Stimulated activated CD8-positive, alpha-beta memory T cell treated with anti-CD3 and anti-CD28 coated beads, Interleukin-7, amount 100 ng/mL, for 4 hours (primary cell): ENCODE measurements at regions not wholly inside any gene's neighbourhood (a gene's known extent, or its start where the extent isn't known, plus 50 kb on each side); places are given as distances from the start of the nearest gene placed in this dataset.
"Not testable (repeated sequence)": the region's sequence is repeated elsewhere in the genome, so short reads cannot be mapped to it uniquely, and the experiment has no call there.

ENCODE experiments used
- DNase-seq, 2 donors: peaks; one replicate each; pipeline ENCODE4 v3.0.0-alpha.2; 2020; ENCODE audit warnings: low read depth in 2 of 2

DNA sequence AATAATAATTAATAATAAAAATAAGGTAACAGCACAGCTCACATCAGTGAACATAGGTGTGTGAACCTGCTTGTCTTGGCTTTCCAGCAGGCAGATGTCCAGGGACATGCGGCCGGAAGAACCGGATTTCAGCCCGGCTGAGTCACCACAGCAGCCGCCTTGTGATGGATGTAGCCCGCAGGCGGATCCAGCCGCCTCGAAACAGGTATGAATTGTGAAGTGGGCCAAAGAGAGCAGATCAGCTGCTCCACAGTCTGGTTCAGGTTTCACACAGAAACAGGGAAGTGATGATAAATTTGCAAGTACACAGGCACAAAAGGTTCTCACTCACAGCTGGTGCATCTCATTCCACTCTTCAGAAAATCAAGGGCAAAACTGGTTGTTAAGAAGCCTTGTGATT, 55.1 kb downstream of the ID4 start:
- no peak for DNase-seq

DNA sequence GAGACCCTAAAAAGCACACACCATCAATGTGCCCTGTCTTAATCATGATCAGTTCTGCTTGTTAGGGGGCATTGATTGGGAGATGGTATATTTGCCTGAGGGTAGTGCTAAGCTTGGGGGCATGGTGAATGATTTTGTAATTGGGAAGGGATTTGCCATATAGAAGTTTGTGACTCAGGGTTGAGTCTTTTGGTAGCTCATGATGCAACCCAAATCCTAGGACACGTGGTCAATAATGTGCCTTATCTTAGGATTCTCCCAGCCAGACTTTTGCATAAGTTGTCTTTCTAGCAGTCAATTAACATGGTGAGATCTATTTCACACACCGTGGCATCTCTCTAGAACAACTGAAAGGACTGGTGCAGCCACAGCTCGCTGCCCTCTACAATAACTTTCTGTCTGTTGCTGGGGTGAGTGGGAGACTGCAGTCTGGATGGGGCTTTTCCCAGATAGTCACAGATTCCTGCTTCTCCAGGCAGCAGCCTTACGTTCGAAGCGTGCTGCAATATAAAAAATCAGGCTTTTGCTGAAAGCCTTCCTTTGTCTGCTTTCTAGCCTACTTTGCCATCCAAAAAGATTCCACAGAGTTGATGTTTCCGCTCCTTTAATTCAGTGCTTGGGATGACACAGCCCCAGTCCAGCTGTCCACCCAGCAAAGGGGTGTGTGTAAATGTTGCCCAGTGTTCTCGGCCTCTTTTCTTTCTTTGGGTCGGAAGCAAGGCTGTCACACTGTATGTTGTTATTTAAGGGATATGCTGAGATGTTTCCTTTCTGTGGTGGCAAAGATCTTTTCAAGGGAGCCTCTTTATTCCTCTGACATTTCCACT, 58.9 kb downstream of the ID4 start:
- DNase-seq, result no peak

DNA sequence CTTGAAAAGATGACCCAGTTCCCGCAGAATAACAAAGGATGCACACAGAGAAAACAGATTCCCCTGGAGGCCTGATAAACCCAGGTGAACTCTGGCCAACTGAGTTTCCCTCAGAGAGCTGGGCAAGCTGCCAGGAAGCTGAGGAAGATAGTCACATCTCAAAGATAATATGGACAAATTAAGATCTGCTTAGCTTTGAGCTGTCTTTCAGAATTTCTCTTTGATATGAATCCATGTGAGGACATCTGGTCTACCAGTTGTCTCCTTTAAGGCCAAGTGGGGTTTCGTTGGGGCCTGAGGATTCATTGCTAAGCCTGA, 59.5 kb downstream of the ID4 start:
- DNase-seq, result no peak

DNA sequence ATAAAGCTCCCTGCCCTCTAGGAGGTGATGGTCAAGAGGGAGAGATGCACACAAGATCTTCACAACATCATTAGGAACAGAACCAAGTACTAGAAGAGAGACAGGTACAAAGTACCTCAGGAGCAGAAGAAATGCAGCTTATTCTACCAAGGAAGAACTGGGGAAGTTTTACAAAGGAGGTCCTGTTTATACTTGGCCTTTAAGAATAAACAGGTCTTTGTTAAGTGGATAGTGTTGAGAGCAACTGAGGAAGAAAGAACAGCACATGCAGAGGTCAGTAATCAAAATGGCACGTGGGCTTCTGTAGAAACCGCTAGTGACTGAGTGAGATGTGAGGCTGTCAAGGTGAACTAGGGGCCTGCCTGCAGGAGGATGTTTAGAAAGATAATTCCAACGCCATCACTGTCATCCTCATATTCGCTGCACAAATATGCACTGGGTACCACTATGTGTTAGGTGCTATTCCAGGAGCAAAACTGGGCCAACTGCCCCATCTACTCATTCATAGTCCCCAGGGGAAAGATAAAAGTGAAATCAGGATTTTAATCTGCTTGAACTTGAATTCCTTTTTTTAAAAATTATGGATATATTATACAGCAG, 61.1 kb downstream of the ID4 start:
- DNase-seq, result no peak

DNA sequence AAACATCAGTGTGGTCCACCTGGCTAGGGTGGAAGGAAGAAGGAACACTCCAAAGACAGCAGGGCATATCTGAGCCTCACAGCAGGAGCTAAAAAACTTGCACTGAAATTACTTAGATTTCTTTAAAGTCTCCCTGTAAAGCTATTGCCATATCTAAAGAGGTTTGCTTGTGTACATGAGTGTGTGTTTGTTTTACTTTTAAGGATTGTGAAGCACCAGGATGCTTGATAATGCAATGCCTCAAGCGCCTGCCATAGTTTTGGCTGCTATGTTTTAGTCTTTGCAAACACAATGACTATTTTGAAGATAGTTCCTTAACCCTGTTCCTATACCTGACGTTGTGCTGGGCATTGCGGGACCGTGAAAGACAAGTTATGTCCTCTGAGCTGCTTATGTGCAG, 65.0 kb downstream of the ID4 start:
- no peak for DNase-seq

DNA sequence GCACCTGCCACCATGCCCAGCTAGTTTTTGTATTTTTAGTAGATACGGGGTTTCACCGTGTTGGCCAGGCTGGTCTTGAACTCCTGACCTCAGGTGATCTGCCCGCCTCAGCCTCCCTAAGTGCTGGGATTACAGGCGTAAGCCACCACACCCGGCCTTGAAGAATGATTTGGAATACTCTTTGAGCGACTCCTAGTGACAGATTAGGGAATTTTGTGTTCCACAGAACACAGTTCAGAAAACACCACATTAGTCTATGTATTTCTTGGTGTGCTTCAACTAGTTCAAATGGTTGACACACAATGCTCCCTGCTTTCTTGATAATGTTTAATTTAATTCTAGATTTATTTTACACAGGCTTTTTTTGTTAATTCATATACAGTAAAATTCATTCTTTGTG, 67.2 kb downstream of the ID4 start:
- DNase-seq, result not testable (repeated sequence)

DNA sequence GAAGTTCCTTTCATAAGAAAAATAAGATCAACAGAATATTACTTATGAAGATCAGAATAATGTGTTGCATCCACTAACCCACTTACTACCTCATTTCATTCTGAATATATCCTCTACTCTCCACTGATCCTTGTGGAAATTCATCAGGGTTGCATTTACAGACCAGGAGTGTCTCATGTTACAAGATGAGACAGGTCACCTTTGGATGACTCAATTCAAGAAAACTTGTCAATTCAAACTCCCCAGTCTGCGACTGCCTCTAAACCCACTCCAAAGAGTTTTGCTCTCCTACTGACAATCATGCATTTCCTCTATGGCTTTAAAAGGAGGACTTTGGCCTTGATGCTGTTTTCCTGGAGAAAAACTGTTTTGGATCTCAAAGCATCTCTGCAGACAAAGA, 68.4 kb downstream of the ID4 start:
- DNase-seq, result no peak

DNA sequence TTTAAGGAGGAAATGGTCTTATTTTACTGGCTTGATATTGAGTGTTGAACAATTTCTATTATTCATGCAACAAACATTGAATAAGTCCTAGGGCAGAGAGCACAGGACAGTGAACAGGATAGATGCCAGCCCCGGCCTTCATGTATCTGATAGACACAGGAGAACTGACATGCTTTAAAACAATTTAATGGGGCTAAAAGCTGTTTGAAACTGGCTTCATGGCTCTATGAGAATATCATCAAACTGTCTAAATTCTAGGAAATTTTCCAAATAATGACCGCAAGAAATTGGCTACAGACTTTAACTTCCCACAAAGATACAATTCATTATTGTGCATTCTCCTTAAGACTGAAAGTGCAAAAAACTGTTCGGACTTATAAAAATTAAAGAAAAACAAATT, 69.0 kb downstream of the ID4 start:
- no peak for DNase-seq

DNA sequence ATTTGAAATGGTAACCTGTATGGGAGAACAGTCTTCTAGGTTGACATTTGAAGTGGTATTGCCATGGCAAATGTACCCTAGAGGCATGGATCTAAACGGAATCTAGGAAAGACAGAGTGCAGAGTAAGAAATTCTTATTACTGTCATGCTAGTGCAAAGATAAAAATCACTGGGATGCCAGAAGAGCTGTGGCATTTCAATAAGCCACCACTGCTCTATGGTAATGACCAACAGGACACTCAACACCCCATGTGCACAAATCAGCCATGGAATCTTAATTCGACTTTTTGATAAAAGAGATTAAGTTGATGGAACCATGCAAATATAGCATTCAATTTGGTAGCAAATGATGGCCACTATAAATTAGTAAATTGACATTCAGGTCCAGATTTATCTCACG, 74.1 kb downstream of the ID4 start:
- DNase-seq, result no peak

DNA sequence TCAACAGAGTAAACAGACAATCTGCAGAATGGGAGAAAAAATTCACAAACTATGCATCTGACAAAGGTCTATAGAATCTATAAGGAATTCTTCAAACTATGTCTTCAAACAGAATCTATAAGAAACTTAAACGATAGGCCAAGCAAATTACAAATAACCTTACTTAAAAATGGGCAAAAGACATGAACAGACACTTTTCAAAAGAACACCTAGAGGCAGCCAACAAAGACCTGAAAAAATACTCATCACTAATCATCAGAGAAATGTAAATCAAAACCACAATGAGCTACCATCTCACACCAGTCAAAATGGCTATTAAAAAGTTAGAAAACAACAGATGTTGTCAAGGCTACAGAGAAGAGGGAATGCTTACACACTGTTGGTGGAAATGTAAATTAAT, 81.3 kb downstream of the ID4 start:
- DNase-seq, result no peak

DNA sequence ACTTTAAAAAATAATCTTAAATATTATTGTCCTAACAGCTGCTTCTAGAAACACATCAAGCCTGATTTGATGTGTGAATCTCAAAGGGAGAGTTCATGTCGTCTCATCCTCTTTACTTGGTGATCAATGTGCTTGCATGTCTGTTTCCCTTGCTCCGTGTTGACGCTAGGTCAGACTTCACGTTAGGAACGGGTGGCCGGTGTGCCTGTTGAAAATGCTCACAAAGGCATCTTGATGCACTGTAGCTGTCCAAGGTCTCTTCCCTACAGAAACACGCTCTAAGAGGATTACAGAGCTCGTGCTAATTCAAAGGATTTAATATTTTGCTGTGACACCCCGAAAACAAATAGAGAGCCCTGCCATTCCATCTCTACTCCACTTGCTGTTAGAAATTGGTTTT, 84.6 kb downstream of the ID4 start:
- DNase-seq, result no peak

DNA sequence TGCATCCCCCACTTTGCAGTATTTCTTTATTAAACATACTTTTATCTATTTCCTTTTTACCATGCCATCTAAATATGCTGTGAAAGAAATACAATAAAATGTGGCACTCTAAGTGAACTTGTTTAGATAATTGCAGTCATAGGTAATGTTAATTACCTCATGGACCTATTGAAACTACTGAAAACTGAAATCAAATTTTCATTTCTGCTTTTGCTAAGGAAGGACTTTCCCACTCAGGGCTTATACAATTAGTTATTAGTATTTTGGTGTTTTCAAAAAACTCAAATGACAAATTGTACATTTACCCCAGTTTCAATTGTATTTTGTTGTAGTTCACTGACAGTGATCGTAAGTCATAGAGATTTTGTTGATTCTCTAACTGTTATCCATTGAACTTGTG, 88.4 kb downstream of the ID4 start:
- no peak for DNase-seq

DNA sequence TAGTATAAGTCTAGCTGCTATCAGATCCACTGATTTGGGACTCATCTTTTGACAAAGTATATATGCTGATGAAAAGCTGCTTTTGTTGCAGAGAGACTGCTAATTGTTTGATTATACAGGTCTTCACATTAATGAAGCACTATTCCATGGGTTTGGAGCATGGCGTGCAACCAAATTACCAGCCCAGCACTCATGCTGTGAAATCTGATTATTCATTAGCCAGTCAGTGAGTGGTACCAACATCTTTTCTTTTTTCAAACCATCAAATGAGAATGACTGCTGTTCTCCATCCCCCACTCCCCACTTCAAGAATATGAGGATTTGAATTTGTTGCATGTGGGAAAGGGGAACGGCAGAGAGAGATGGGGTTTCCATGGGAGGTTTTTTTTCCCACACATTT, 91.3 kb downstream of the ID4 start:
- DNase-seq, result no peak

DNA sequence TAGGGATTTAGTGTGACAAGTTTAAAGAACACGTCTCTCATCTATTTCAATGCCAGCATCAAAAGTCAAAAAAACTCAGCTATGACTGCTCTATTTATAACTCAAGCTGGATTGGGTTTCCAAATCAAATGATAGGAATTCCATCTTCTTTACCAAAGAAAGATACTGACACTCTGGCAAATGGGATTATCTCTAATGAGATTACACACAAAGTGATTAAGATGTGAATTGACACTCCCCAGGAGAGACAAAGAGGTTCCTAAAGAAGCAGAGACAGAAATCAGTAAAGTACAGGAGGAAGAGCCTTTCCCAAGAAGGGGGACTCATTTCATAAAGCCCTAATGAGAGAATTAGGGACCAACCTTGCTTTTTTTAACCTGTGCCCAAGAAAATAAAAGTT, 92.1 kb downstream of the ID4 start:
- no peak for DNase-seq

DNA sequence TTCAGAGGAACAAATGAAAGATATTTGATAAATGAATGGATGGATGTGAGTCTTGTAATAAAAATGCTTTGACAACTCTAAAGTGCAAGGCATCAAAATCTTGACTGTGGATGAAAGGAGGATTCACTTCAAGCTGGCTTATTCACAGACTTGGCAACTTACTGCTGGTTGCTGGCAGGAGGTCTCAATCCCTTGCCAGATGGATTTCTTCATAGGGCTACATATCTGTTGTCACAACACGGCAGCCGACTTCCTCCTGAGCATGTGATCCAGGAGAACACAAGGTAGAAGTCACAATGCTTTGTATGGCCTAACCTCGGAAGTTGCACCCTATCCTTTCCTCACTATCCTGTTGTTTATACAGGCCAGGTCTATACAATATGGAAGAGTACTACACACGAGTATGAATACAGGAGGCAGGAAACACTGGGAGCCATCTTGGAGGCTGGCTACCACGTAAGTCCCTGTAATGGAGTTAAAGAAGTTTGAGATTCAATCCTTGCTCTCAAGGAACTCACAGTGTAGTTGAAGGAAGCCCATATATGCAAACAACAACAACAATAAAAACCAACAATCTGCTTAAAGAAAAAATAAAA, 97.9 kb downstream of the ID4 start:
- DNase-seq, result no peak

DNA sequence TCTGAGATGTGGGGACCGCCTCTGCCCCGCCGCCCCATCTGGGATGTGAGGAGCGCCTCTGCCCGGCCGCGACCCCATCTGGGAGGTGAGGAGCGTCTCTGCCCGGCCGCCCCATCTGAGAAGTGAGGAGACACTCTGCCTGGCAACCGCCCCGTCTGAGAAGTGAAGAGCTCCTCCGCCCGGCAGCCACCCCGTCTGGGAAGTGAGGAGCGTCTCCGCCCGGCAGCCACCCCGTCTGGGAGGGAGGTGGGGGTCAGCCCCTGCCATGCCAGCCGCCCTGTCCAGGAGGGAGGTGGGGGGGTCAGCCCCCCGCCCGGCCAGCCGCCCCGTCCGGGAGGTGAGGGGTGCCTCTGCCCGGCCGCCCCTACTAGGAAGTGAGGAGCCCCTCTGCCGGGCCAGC, 102.2 kb downstream of the ID4 start:
- not testable (repeated sequence) for DNase-seq

DNA sequence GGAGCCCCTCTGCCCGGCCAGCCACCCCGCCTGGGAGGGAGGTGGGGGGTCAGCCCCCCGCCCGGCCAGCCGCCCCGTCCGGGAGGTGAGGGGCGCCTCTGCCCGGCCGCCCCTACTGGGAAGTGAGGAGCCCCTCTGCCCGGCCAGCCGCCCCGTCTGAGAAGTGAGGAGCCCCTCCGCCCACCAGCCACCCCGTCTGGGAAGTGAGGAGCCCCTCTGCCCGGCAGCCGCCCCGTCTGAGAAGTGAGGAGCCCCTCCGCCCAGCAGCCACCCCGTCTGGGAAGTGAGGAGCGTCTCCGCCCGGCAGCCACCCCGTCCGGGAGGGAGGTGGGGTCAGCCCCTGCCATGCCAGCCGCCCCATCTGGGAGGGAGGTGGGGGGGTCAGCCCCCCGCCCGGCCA, 102.8 kb downstream of the ID4 start:
- DNase-seq, result not testable (repeated sequence)

DNA sequence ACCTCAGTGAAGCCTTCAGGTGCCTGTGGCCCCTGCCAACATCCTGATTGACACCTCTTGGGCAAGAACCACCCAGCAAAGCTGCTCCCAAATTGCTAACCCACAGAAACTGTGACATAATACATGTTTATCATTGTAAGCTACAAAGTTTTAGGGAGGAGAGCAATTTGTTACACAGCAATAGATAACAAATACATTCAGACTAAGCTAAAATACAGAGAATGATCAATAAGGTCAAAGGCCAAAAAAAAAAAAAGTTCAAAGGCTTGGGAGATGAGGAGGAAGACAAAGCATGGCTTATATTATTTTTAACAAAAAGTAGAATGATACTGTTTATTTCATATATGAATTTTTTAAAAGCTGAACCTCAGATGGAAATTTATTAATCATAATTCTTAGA, 105.9 kb downstream of the ID4 start:
- DNase-seq, result no peak

DNA sequence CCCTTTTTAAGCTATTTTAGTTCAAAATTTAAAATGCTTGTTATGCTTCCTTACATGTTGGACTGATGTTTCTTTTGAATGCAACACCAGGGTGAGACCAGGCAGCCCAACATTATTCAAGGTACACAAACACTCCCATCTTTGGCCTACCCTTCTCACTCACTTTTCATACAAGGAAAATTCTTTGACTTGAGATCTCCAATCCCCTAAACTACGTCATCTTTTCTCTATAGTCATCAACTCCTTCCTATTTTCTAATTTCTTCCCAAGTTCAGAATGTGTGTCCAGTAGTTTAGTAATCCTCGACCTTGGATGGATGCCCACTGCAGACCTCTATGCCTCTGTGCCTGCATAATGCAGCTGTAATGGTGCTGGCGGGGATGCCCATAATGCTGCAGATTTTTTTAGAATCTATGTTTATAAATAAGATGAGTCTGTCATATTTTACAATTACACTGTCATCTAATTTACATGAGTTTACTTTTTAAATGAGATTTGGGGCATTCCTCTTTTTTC, 108.7 kb downstream of the ID4 start:
- no peak for DNase-seq

DNA sequence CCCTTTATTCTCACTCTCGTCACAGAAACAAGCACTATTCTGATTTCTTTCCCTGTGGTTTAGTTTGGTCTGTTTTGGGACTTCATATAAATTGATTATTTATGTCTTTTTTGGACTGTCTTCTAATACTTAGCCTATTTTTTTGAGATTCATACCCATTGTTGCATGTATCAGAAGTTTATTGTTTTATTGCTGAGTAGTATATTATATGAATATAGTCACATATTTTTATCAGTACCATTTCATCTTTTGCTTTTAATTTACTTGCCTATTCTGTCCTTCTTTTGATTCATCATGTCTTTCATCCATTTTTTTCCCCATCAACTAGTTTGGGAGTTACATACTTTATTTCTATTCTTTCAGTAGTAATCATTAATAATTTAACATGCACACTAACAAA, 112.0 kb downstream of the ID4 start:
- DNase-seq, result no peak

DNA sequence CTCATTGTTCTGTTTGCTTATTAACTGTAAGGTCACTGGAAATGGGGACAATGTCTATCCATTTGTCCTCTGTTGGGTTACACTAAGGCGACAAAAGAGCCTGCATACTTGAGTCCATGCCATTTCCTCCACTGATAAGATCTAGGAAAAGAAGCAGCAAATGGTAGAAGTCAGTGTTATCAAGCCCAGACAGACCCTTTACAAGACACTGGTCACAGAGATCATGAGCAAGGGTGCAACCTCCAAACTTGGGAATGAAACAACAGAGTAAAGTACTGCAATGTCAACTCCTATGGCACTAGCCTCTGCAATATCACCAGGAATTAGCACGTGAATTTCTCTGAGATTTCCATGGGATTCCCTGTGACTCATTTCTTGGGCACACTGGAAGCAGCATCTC, 126.9 kb downstream of the ID4 start:
- DNase-seq, result no peak

DNA sequence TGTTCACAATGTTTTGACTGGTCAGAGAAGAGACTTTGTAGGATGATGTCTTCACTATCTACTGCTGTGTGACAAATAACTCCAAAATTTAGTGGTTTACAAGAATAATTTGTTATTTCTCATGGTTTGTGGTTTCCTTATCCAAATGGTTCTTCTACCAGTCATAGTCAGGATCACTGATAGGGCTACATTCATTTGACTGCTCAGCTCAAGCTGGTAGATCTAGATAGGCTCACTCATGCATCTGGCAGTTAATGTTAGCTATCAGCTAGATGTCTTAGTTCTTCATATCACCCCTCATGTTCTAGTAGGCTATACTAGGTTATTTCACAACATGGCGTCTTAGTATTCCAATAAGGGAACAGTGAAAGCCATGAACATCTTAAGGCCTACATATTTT, 131.0 kb downstream of the ID4 start:
- DNase-seq, result no peak

DNA sequence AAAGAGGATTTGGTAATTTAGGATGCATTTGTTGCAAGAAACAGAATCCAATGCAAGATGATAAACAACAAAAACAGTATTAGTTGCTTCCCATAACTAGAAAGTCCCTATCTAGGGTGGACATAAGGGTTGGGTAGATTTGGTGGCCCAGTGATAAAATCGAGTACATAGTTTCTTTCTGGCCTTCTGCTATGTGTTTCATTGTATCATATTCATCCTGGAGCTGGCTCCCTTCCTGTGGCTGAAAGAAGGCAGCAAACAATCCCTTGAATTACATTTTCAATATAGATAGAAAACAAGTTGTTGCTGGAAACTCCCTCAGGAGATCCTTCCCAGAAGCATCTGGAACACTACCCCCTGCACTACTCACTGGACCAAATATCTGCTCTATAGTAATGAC, 135.1 kb downstream of the ID4 start:
- DNase-seq, result no peak
